SW 1271 (cell line): ENCODE measurements at regions not wholly inside any gene's neighbourhood (a gene's known extent, or its start where the extent isn't known, plus 50 kb on each side); places are given as distances from the start of the nearest gene placed in this dataset.

Experiments used
- DNase-seq, 2 experiments: peaks; one replicate each; lab custom pipeline; 2025; lab: John Stamatoyannopoulos, UW

DNA sequence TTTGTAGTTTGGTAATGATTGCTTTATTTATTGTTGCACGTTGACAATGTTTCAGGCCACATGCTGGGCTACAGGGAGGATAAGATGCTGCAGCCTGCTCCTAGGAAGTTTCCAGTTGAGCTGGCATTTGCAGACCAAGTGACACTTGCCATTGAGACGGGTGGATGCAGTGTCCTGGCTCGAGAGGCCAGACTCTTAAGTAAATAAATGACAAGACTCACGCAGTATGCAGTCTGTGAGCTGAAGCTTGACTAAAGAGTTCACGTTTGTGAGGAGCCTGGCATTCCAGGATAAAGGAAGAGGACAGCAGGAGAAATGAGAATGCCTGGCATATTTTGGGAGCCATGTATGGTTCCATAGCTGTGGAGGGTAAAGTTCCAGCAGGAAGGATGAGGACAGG is 105.8 kb downstream of the BAMBI start:
- no peak for DNase-seq

DNA sequence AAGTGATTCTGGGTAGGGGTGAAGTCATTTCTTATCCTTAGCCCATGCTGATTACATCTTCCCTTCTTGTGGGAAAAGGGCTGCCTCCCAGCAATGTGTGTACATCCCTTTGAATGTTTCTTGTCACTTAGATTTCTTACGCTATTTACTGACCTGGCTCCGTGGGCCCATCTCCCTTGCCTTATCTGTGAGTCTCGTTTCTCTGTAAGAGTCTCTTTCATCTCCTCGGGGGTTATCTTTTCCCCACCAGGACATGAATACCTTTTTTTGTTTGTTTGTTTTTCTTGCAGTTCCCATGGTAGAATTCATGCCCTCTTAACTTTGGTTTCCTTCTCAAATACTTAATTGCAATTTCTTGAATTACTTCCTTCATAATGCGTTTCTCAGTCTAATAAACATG is 107.7 kb downstream of the BAMBI start:
- no peak for DNase-seq

DNA sequence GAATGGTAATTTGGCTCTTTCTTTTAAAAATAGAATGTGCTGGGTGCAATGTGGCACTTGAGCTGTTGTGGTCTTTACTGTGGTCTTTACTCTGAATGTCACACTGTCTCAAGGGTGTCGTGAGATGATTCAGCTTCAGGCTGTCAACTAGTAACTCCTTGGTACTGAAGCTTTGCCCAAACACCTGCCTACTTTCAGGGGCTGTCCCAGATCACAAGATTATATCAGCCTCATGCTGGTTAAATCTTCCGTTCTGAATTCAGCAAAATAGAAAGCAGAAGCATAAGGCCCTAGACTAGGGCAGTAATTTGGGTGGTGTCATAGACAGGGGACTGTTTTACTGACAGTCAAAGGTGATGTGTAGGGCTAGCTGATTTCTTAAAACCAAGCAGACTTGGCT is 110.9 kb downstream of the BAMBI start:
- no peak for DNase-seq

DNA sequence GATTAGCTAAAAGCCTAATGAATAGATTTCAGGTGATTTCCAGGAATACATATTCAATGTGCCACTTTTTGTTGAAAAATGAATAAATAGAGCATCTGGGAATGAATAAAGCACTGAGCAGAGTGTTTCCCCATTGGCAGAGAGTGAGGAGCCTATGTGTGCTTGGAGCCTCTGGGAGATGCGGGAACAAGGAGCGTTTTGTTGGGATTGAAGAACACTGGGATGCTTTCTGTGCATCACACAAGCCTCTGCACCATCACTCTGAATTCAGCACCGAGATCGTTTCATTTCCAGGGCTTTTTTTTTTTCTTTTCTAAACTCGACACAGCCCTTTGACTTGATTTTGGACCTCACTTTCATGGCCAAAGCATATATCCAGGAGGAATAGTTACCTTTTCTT is 111.4 kb downstream of the BAMBI start:
- no peak for DNase-seq

DNA sequence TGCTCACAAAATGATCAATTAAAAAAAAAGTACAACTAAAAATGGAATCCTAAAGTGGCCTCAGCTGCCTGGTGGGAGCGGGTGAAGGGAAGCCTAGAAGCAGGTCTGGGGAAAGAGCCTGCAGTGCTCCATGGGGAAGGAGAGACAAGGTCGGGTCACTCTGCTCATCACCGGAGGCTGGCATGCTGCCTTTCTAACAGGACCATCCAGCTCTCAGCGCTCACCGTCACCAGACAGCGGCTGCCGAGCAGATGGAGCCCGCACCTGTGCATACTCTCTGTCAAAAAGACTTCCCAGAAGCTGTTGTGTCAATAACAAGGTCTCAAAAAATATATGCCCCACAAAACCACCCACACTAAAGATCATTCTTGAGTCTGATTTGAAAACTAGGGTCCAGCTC is 112.8 kb downstream of the BAMBI start:
- DNase-seq, result no peak

DNA sequence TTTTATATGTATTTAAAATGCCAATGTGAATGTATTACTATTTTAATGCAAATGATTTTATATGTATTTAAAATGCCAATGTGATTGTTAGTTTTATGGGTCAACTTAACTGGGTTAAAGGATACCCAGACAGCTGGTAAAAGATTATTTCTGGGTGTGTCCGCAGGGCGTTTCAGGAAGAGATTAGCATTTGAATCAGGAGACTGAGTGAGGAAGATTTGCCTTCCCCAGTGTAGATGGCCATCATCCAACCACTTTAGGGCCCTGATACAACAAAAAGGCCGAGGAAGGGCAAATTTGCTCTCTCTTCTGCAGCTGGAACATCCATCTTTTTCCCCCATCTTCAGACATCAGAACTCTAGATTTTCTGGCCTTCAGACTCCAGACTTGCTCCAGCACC is 116.2 kb downstream of the BAMBI start:
- no peak for DNase-seq

DNA sequence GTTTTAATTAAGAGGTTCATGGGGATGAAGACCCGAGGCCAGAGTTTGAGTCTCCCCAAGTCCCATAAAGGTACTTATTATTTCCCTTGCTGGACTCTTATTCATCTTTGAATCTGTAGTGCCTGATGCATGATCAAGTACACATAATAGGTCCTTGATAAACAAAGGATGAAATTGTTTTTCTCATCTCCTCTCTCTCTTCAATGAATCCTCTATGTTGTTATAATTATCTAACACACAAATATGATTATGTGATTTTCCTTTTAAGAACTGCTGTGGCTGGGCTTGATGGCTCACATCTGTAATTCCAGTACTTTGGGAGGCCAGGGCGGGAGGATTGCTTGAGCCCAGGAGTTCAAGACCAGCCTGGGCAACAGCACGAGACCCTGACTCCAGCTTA is 117.7 kb downstream of the BAMBI start:
- DNase-seq, result no peak

DNA sequence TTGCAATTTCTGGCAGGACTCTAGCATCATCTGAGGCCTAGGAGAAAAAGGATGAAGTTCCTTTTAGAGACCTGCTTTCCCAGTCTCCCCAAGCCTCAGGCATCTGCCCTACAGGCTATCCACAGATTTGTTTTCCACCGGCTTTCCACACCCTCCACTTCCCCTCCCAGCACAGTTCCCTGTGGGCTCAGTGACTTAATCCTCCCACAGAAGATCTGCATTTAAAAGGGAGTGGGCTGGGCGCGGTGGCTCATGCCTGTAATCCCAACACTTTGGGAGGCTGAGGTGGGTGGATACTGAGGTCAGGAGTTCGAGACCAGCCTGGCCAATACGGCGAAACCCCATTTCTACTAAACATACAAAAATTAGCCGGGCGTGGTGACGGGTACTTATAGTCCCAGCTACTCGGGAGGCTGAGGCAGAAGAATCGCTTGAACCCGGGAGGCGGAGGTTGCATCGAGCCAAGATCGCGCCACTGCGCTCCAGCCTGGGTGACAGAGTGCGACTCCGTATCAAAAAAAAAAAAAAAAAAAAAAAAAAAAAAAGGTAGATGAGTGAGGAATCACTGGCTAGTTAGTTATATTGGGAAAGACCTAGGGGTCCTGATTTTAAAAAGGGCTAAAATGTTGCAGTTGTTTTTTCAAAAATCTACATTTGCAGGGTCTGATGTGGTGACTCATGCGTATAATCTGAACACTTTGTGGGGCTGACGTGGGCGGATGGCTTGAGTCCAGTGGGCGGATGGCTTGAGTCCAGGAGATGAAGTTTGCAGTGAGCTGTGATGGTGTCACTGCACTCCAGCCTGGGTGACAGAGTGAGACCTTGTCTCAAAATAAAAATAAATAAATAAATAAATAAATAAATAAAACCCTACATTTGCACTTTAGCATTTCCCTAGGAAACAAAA is 119.5 kb downstream of the BAMBI start:
- DNase-seq, result no peak

DNA sequence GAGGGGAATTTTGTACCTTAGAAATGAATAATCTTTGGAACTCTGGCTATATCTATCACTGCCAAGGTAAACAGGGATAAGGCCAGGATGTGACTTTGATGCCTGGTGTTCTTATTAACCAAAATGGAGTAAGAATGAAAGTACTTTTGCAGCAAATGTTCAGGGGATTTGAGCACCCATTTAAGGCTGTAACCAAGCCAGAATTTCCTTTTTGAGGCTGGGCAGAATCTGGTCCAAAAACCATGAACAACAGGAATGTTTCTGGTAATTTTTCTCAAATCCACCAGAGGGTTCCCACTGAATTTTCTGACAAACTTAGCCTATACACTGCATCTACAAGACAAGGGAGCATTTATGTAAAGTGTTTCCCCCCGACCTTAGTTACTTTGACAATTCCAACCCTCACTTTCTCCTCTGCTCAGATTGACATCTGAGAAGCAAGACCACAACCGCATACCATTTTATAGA is 120.6 kb downstream of the BAMBI start:
- no peak for DNase-seq

DNA sequence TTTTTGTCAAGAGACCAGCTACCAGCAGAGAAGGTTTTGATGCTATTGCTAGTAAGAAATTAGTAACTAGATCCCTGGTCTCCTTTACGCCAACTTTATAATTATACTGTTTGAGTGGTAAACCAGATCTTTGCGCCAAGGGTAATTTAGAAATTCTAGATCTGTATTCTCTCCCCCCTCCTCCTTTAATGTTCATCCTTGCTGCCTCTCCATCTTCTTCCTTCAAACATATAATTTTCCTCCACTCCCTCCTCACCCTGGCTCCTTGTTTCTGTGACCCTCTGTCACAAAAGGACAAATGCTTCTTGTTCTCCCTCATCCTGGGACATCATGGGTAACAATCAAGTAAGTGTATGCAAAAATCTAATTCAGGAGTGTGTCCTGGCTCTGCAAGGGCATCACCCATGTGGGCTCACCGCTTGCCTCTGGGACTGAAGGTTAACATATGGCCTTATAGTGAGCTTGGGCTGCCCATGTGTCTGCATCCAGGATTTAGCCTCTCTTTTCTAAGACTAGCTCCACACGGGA is 121.2 kb downstream of the BAMBI start:
- no peak for DNase-seq

DNA sequence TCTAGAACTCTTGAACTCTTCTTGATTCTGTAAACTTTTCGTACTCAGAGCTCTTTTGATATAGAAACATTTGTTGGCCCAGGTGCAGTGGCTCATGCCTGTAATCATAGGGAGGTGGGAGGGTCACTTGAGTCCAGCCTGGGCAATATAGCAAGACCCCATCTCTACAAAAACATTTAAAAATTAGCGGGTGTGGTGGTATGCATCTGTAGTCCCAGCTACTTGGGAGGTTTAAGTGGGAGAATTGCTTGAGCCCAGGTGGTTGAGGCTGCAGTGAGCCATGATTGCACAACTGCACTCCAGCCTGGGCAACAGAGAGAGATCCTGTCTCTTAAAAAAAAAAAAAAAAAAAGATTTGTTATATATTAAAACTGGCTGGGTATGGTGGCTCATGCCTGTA is 121.6 kb downstream of the BAMBI start:
- DNase-seq, result no peak

DNA sequence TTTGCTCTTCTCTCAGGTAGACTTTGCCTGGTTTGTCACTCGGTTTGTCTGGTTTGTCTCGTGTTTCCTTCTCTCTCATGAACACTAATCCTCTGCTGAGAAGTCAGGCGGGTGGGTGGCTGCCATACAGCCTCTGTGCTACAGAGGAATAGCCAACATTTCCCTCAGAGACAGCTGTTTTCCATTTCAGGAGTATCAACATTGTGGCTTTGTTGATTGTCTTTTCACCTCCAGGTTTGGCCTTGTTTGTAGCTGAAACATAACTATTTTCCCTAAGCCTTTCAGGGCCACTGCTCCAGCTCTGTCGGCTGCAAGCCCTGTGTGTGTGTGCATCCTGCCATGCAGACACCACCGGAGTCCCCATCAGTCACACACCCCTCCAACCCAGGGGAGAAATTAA is 122.8 kb downstream of the BAMBI start:
- no peak for DNase-seq

DNA sequence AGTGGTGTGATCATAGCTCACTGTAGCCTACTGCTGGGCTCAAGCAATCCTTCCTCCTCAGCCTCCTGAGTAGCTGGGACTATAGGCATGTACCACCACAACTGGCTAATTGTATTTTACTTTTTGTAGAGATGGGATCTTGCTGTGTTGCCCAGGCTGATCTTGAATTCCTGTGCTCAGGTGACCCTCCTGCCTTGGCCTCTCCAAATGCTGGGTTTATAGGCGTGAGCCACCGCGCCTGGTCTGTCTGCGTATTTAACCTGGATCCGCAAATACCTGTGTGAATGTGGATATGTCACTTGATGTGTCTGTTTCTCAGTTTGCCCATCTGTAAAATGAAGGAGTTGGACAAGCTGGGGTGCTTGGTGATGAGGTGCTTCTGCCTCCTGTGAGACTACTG is 123.9 kb downstream of the BAMBI start:
- DNase-seq, result no peak

DNA sequence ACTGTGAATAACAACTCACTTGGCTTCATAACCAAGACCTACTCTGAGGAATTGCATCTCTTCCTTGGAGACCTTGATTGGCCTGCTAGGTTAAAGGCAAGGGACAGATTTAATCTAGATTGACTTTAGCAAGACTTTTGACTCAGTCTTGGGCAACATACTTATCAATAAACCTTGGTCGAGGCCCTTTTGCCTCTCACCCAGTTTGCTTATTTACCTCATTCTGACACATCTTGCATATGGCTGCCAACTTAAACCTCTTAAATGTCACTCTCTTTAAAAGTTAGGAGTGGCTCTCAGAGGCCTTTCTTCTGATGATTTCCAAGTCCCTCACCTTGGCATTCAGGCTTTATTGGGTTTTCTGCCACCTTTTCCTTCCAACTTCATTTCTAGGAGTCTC is 124.5 kb downstream of the BAMBI start:
- no peak for DNase-seq

DNA sequence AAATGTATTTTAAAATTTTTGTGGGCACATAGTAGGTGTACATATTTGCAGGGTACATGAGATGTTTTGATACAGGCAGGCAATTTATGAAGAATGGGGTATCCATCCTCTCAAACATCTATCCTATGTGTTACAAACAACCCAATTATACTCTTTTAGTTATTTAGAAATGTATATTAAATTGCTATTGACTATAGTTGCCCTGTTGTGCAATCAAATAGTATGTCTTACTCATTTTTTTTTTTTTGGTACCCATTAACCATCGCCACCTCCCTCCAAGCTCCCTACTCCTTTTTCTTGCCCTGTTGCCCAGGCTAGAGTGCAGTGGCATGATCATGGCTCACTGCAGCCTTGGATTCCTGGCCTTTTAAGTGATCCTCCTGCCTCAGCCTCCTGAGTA is 128.1 kb downstream of the BAMBI start:
- no peak for DNase-seq

DNA sequence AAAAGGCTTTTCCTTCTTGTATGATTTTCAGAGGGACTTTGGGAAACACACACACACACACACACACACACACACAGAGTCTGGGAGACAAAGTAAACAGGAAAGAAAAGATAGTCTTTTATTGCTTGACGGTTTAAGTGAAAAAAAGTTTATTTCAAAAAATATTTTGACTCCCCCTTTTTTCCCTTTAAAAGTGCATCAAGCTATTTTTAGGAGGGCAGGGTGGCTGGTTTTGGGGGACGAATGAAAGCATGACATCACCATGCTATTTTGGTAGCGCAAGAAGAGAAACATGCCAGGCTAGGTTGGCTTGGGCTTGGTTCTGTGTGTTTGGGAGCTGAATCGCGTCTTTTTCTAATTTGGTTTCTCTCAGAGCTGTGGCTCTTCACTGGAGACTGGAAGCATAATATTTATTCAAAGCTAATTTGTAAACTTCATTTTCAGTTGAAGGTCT is 129.2 kb downstream of the BAMBI start:
- DNase-seq, result no peak

DNA sequence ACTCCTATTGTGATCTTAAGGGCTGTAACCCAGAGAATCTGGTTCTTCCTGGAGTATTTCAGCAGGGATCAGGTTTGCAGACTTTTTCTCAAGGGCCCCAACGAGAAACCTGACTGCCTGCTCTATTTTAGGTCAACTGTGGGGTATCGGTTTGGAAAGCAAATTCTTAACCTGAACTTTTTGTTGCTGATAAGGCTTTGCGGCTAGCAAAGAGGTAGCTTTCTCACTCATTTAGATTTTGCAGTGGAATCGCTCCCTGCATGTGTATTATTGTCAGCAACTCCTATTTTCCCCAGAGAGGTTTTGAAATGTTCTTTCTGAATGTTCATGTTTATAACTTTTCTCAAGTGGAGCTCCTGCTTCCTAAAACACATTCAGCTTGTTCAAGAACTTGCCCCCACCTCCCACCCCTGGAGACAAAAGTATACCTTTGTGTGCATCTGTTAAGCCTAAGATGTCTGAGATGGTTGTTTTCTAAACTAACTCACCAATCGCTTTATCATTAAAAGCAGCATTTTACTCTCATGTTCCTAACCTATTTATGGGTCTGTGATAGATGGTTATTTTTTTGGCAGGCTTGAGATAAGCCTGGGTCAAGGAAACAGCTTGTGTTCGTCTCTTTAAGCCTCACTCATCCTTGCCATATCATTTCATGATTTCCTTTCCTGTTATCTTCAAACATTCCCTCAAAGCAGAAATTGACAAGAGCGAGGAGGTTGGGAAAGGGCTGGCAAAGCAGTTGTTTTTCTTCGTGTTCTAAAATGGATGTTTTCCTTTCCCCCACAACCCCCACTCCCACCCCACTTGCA is 129.8 kb downstream of the BAMBI start:
- no peak for DNase-seq

DNA sequence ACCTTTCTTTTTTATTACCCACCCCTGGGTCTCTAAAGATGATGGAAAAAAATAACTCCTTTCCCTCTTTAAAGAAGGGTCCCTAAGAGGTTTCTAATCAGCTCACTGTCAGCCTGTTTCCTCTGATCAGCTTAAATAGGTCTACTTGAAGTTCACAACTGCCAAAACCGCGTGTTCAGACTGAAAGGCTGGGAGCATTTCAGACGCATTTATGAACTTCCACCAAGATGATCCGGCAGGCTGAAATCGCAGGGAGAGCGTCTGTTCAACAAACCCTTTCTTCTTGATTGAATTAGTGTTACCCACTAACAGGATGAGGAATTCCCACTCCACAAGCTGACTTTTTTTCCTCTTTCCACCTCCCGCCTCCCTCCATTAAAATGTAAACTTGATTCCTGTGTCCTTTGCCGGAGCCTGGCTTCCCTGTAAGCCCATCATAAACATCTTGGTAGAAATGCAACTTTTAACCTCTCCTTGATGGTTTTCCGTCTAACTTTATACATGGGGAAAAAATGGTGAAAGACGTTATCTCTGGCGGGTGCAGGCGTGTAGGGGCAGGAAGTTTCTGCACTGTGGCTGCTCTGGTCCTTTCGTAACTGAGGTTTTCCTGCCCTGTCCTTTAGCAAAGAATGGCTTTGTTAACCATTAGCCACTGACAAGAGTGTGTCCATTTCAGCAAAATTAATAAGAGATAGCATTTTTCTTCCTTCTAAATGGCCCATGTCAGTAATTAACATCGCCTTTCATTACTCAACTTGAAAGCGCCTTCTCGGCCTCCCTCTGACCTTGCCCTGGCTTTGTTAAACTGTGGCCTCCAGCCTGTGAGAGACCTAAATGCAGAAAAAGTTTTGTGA is 130.7 kb downstream of the BAMBI start:
- DNase-seq, result no peak

DNA sequence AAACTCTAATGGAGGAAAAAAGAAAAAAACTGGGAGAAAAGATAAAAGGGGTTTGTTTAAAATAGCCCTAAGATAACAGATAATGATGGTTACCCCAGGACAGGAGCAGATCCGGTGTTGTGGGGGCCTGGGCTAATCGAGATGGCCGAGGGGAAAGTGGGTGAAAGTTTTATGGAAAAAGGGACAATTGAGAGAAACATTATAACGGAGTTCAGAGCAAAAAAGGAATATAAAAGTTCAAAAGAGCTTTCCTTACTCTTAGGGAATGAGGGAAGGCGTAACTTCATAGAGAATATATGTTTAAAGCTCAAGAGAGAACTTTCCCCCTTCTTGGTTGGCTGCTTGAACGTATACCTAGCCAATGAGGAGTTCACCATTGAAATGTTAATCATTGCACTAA is 131.4 kb downstream of the BAMBI start:
- no peak for DNase-seq

DNA sequence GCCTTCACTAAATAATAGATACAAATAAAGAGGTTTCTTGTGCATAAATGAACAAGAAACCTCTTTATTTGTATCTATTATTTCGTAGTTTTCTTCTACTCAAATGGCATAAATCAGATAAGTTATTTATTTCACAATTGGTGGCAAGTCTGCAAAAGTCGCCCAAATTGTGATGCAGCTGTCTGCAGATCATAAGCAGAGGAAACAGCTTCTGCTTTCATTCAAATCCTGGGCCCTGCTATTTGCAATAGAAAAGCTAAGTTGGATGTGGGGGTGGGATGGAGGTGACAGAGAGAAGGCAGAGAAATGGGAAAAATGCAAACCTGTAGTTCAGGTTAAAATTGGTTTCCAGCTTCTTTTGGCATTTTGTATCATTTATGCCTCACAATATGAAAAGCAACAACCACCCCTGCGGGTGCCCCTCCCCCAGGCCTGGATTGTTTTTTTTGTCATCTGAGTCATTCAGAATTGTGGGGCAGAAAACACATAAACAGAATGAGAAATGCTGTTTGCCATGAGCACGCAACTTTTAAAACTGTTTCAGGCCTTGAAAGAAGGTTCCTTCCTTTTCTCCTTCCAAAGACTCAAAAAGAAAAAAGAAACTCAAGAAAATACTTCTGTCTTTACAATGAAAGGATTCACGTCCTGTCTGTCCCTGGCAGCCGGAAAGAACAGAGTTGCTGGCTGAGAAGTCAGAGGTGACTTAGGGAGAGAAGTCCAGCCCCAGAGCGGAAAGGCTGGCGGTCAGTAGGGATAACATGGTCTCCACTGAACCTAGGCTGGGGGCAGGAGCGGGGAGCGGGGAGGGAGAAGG is 132.9 kb downstream of the BAMBI start:
- DNase-seq, result no peak
